ENCODE measurements at regions not wholly inside any gene's neighbourhood (a gene's known extent, or its start where the extent isn't known, plus 50 kb on each side); places are given as distances from the start of the nearest gene placed in this dataset.

GRCh38 chr6:9699888-9700287, 715.0 kb downstream of the TFAP2A start:
- intact Hi-C loops (cut with micrococcal nuclease), result no loop called here
- FAIRE-seq (no peak), DNase-seq (ENCODE audit: low read depth, low spot score) (no peak)
- no peak overlapping the region for H3K4me2 ChIP-seq (ENCODE audit: insufficient read depth, low read length)
- H2AFZ ChIP-seq (ENCODE audit: low read depth, low read length), result no peak overlapping the region
- H3K9me1 ChIP-seq (replicated peaks; ENCODE audit: control insufficient read depth, extremely low read depth, insufficient read depth, low read length), result no peaks in the 10 kb centered on the region
- no peaks in the 10 kb centered on the region for H4K20me1 ChIP-seq (replicated peaks; ENCODE audit: control insufficient read depth, extremely low read depth, insufficient read depth, low read length)
- no peaks in the 10 kb centered on the region for H3K36me3 ChIP-seq (ENCODE audit: control insufficient read depth in 2 of 2, extremely low read depth in 1 of 2, insufficient read depth in 2 of 2, low read length in 2 of 2)
- no peaks in the 10 kb centered on the region for H3K27me3 ChIP-seq (ENCODE audit: control insufficient read depth in 2 of 2, insufficient read depth in 2 of 2, low read length in 2 of 2)
- dilution Hi-C loops (cut with MboI; ENCODE audit: extremely low pct_ligation_motif_present, low sequenced_read_pairs), result no loop called here
- H3K4me3 ChIP-seq (replicated peaks in 1 of 3; ENCODE audit: insufficient read depth in 1 of 3, low read depth in 1 of 3, low read length in 3 of 3), result no peak overlapping the region
- ChIA-PET CTCF (no interaction called here), POLR2A (no interaction called here)
- H3K27ac ChIP-seq (ENCODE audit: insufficient read depth, low read depth, low read length), result no peak overlapping the region
- TF ChIP-seq GATA2 (IDR thresholded peaks at IDR 0.05; ENCODE audit: insufficient read depth, insufficient read length, low read depth, low read length) (no peak), CTCF (IDR thresholded peaks at IDR 0.05; ENCODE audit: extremely low read depth in 1 of 2, insufficient read depth in 1 of 2, low read depth in 1 of 2, low read length in 2 of 2) (no peak), JUN (IDR thresholded peaks at IDR 0.05; ENCODE audit: borderline replicate concordance, insufficient read depth, insufficient read length, low read depth) (no peak), FOS (IDR thresholded peaks at IDR 0.05; ENCODE audit: borderline replicate concordance, insufficient read depth, low read length) (no peak), POLR2AphosphoS5 (IDR thresholded peaks at IDR 0.05; ENCODE audit: insufficient read depth, low read depth, low read length) (no peak), MYC (IDR thresholded peaks at IDR 0.05; ENCODE audit: low read depth, low read length) (no peak), EZH2 (IDR thresholded peaks at IDR 0.05; ENCODE audit: borderline replicate concordance, low read depth, low read length, severe bottlenecking) (no peak), POLR2A (IDR thresholded peaks at IDR 0.05; ENCODE audit: low read depth, low read length) (no peak), MAX (IDR thresholded peaks at IDR 0.05; ENCODE audit: insufficient read depth, insufficient read length) (no peak)
- H3K9ac ChIP-seq (replicated peaks; ENCODE audit: extremely low read depth, insufficient read depth, low read length), result no peak overlapping the region
- H3K79me2 ChIP-seq (ENCODE audit: control insufficient read depth, insufficient read depth, low read length), result no peaks in the 10 kb centered on the region
- no TSS peak for BruUV-seq (replicated peaks)
- no peaks in the 10 kb centered on the region for H3K4me1 ChIP-seq (ENCODE audit: control insufficient read depth, extremely low read depth, insufficient read depth, low read length)
- no peaks in the 10 kb centered on the region for H3K9me3 ChIP-seq (replicated peaks; ENCODE audit: control insufficient read depth, insufficient read depth, low read length)
